A673 (cell line): ENCODE measurements at regions not wholly inside any gene's neighbourhood (a gene's known extent, or its start where the extent isn't known, plus 50 kb on each side); places are given as distances from the start of the nearest gene placed in this dataset.

ENCODE experiments used
- EZH2 ChIP-seq: fragments of 200-600 bp; sonication (generic); IDR thresholded peaks from 2 replicates; pipeline ENCODE4 v1.6.1; 2017; ENCODE audit warnings: borderline replicate concordance, low read depth, mild to moderate bottlenecking, mixed read lengths, antibody characterized with exemption, low read length; ENCODE audit not compliant: poor library complexity, severe bottlenecking
- TF ChIP-seq, protein P1 (sequence below): fragments of 300-800, 200-600 bp; sonication (generic); conservative IDR thresholded peaks from 2 replicates; pipeline ENCODE4 v1.5.1; 2017; ENCODE audit warnings: low read depth, mild to moderate bottlenecking, antibody characterized with exemption, low read length, moderate library complexity, mixed read lengths

DNA sequence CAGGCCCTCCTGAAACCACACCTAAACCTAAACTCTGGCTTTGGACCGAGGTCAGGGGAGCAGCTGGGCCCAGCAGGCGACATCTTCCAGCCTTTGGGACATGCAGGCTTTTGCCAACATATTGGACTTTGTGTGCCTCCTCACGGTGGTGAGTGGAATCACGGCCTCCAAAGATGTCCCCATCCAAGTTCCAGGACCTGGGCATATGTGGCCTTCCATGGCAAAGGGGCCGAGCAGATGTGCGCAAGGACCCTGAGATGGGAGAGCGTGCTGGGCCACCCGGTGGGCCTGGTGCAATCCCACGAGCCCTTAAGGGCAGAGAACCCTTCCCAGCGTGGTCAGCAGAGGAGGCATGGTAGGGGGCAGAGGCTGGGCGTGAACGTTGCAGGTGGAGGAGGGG is 160.8 kb upstream of the C1orf174 start:
- TF ChIP-seq, protein P1, sequence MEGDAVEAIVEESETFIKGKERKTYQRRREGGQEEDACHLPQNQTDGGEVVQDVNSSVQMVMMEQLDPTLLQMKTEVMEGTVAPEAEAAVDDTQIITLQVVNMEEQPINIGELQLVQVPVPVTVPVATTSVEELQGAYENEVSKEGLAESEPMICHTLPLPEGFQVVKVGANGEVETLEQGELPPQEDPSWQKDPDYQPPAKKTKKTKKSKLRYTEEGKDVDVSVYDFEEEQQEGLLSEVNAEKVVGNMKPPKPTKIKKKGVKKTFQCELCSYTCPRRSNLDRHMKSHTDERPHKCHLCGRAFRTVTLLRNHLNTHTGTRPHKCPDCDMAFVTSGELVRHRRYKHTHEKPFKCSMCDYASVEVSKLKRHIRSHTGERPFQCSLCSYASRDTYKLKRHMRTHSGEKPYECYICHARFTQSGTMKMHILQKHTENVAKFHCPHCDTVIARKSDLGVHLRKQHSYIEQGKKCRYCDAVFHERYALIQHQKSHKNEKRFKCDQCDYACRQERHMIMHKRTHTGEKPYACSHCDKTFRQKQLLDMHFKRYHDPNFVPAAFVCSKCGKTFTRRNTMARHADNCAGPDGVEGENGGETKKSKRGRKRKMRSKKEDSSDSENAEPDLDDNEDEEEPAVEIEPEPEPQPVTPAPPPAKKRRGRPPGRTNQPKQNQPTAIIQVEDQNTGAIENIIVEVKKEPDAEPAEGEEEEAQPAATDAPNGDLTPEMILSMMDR, result no peak
- no peak for TF ChIP-seq EZH2
